H7 (cell line): ENCODE measurements at regions not wholly inside any gene's neighbourhood (a gene's known extent, or its start where the extent isn't known, plus 50 kb on each side); places are given as distances from the start of the nearest gene placed in this dataset.

Source experiments
- DNase-seq: peaks from one replicate; pipeline ENCODE4 v3.0.0; 2012
- H3K27me3 ChIP-seq: 2 replicates; pipeline ENCODE4 v1.6.0; 2011; ENCODE audit warnings: mild to moderate bottlenecking, low read length; ENCODE audit not compliant: control insufficient read depth, insufficient read depth
- H3K36me3 ChIP-seq: replicated peaks from 2 replicates; pipeline ENCODE4 v1.5.1; 2011; ENCODE audit warnings: low read length; ENCODE audit not compliant: control insufficient read depth, insufficient read depth
- H3K4me3 ChIP-seq: 2 replicates; pipeline ENCODE4 v1.5.1; 2011; ENCODE audit warnings: low read depth, mild to moderate bottlenecking, control low read depth, low read length, moderate library complexity; ENCODE audit not compliant: insufficient read depth

DNA sequence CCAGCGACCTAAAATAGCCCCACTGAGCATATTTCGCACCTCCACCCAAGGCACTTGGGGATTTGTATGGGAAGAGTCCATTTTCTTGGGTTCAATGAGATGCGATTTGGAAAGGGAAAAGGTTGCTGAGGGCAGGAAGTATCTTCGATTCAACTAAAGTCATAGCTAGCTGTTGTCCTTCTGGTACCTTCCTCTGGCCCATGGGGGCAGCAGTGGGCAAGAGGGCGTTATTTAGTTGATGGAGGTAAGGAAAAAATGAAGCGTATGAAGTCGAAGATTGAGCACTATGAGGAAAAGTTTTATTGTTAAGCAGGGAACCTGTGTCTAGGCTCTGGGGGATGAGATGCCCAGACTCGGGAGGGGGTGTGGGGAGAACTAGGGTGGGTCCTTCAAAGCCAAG is 135.4 kb downstream of the EVX1 start:
- Histone ChIP-seq H3K4me3 (no peak overlapping the region), H3K36me3 (no peaks in the 10 kb centered on the region), H3K27me3 (no peaks in the 10 kb centered on the region)
- no peak for DNase-seq

DNA sequence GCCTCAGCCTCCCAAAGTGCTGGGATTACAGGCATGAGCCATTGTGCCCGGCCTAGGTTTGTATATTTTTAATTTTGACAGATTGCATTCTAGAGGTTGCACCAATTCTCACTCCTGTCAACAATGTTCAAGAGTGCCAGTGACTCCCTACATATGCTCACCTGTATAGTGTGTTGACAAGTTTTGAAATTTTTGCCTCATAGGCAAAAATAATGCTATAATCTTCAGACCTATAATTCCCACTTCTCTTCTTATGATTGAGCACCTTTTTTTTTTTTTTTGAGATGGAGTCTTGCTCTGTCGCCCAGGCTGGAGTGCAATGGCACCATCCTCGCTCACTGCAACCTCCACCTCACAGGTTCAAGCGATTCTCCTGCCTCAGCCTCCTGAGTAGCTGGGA is 139.7 kb downstream of the EVX1 start:
- no peak overlapping the region for H3K4me3 ChIP-seq
- DNase-seq: no peak
- H3K27me3 ChIP-seq: no peaks in the 10 kb centered on the region
- H3K36me3 ChIP-seq: no peaks in the 10 kb centered on the region

DNA sequence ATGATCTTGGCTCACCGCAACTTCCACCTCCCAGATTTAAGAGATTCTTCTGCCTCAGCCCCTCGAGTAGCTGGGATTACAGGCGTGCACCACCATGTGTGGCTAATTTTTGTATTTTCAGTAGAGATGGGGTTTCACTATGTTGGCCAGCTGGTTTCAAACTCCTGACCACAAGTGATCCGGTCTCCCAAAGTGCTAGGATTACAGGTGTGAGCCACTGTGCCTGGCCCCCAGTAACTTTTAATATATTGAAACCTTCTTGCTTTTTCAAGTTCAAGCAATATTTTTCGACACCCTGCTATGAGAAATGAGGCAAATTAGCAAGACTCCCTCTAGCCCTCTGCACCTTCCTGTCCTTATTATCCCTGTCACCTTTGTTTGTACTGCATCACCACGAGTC is 144.0 kb downstream of the EVX1 start:
- DNase-seq: no peak
- Histone ChIP-seq H3K27me3 (no peaks in the 10 kb centered on the region), H3K4me3 (no peak overlapping the region), H3K36me3 (no peaks in the 10 kb centered on the region)

- Histone ChIP-seq H3K4me3 (no peak overlapping the region), H3K36me3 (no peaks in the 10 kb centered on the region), H3K27me3 (no peaks in the 10 kb centered on the region)
- DNase-seq: no peak
Observed at GRCh38 chr7:27387864-27388263, 145.3 kb downstream of the EVX1 start.

DNA sequence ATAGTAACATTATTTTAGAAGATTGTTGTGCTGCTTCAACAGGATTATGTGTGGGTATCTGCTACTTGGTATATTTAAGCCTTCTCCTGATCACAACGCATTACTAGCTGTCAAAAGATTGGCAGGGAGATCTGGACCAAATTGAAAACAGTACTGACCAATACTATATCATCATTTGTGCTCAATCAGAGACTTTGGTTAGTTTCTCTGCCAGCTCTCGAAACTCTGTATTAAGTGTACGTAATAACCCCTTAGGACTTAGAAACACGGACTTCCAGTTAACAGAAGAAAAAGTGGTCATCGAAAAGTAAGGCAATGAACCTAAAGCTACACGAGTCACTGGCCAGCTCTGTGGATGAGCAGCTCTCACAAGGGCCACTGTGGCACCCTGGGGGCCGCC is 146.0 kb downstream of the EVX1 start:
- no peak overlapping the region for H3K4me3 ChIP-seq
- no peak for DNase-seq
- no peaks in the 10 kb centered on the region for H3K27me3 ChIP-seq
- H3K36me3 ChIP-seq: no peaks in the 10 kb centered on the region

DNA sequence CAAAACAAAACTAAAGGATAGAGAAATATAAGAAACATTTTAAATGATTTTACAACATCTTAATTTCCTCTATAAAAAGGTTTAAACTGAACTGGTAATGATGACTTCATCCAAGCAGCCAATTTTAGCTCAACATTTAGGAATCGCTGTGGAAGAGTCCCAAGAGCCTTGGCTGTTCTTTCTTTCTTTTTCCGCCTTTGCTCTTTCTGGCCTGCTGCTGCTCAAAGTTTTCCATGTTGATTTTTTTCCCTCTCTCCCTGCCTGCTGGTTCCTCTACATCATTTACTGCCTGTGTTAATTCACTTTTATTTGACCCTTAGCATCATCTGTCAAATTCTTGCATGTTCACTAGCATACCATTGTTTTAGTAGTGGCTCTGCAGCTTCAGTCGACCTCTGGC is 146.9 kb downstream of the EVX1 start:
- DNase-seq: no peak
- Histone ChIP-seq H3K36me3 (no peaks in the 10 kb centered on the region), H3K27me3 (no peaks in the 10 kb centered on the region), H3K4me3 (no peak overlapping the region)

DNA sequence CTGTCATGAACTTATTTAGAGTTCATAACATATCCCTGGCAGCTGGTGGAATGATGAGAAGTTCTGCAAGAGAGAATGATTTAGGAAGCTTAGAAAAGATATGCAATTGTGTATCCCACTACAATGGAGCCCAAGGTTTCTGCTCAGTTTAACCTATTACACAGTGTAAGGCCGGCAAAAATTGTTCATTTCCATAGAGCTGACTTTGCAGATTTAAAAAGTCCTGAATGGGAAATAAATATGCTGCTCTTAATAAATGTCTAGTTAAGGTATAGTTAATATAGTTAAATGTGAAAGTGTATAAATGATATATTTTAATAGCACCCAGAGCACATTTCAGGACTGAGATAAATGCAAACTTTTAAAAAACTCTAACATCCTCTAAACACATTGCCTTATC is 149.9 kb downstream of the EVX1 start:
- DNase-seq: no peak
- Histone ChIP-seq H3K36me3 (no peaks in the 10 kb centered on the region), H3K4me3 (no peak overlapping the region), H3K27me3 (no peaks in the 10 kb centered on the region)

GRCh38 chr7:27394871-27395270 is 152.3 kb downstream of the EVX1 start:
- Histone ChIP-seq H3K4me3 (no peak overlapping the region), H3K36me3 (no peaks in the 10 kb centered on the region), H3K27me3 (no peaks in the 10 kb centered on the region)
- DNase-seq: no peak

- DNase-seq: no peak
- H3K27me3 ChIP-seq: no peaks in the 10 kb centered on the region
- no peak overlapping the region for H3K4me3 ChIP-seq
- no peaks in the 10 kb centered on the region for H3K36me3 ChIP-seq
Observed at GRCh38 chr7:27395626-27396025, 153.0 kb downstream of the EVX1 start.

GRCh38 chr7:27397503-27397902 is 154.9 kb downstream of the EVX1 start:
- Histone ChIP-seq H3K4me3 (no peak overlapping the region), H3K36me3 (no peaks in the 10 kb centered on the region), H3K27me3 (no peaks in the 10 kb centered on the region)
- no peak for DNase-seq

- no peak overlapping the region for H3K4me3 ChIP-seq
Observed at GRCh38 chr7:27398851-27399250, 156.2 kb downstream of the EVX1 start.

DNA sequence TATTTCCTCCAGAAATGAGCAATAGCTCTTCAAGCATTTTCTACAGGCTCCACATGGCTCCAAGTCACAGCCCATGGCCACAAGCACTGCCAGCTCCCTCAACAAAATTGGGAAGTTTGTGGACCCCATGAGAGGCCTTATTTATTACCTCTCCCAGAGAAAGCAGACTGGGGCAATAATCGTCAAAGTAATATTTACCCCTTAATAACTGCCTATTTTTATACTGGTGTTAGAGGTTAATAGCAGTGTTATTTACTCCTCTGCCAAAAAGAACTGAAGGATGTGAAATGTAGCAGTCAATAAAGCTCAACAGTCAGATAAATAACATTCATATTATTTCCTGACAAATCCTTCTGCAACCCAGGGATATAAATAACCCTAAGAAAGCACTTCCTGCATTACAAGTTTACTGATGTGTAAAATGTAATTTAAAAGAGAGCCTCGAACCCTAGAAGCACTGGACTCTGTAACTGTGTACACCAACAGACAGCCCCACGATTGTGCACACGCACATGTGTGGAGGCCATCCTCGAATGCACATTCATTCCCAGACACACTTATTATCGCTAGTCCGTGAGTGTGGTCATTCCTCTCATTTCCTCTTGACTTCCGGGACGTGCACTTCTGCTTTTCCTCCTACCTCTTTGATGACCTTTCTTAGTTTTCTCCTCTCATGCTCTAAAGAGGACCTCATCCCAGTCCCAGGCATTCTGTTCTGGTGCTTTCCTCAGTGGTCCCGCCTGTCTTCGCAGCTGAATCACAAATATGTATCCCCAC is 157.4 kb downstream of the EVX1 start:
- Histone ChIP-seq H3K36me3 (no peaks in the 10 kb centered on the region), H3K4me3 (no peak overlapping the region), H3K27me3 (no peaks in the 10 kb centered on the region)
- DNase-seq: no peak

More at GRCh38 chr7:27398851-27399250, 156.2 kb downstream of the EVX1 start:
- DNase-seq: no peak
- Histone ChIP-seq H3K36me3 (no peaks in the 10 kb centered on the region), H3K27me3 (no peaks in the 10 kb centered on the region)

DNA sequence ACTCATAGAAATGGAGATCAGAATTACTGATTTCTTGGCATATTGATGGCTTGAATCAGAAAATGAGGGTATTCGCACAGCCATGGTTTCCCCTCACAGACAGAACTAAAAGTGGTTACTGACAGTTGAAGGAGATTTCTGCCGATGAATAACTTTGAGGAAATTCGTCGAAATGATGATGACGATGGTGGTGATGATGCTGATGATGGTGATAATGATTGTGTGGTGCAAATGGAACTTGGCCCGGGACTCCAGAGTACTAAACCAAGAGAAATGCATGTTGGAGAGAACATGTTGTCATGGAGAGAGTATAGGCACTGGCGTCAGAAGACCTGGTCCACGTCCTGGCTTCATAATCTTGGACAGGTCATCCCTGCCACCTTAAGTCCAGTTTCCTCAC is 163.2 kb downstream of the EVX1 start:
- no peak for DNase-seq
- Histone ChIP-seq H3K36me3 (no peaks in the 10 kb centered on the region), H3K27me3 (no peaks in the 10 kb centered on the region), H3K4me3 (no peak overlapping the region)

GRCh38 chr7:27409311-27409710 is 166.7 kb downstream of the EVX1 start:
- no peak for DNase-seq
- H3K27me3 ChIP-seq: no peaks in the 10 kb centered on the region
- H3K36me3 ChIP-seq: no peaks in the 10 kb centered on the region
- no peak overlapping the region for H3K4me3 ChIP-seq

DNA sequence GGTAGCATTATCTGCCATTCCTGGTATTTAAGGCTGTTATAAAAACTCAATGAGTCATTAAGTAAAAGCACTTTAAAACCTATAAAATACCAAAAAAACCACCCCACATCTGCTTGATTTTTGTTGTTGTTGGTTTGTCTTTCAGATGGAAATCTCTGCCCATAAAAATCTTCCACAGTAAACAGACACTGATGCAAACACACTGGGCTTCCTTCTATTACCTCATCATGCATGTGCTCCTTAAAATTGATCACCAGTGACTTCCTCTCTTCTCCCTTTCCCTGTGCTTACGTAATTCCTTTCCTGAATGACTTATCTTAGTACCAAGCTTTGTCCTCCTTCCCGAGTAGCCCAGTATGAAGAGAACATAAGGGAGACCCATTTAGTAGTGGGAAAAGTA is 167.2 kb downstream of the EVX1 start:
- no peaks in the 10 kb centered on the region for H3K36me3 ChIP-seq
- DNase-seq: no peak

More for the DNA sequence above, 167.2 kb downstream of the EVX1 start:
- H3K4me3 ChIP-seq: no peak overlapping the region
- H3K27me3 ChIP-seq: no peaks in the 10 kb centered on the region
